ENCODE measurements at regions not wholly inside any gene's neighbourhood (a gene's known extent, or its start where the extent isn't known, plus 50 kb on each side); places are given as distances from the start of the nearest gene placed in this dataset.

DNA sequence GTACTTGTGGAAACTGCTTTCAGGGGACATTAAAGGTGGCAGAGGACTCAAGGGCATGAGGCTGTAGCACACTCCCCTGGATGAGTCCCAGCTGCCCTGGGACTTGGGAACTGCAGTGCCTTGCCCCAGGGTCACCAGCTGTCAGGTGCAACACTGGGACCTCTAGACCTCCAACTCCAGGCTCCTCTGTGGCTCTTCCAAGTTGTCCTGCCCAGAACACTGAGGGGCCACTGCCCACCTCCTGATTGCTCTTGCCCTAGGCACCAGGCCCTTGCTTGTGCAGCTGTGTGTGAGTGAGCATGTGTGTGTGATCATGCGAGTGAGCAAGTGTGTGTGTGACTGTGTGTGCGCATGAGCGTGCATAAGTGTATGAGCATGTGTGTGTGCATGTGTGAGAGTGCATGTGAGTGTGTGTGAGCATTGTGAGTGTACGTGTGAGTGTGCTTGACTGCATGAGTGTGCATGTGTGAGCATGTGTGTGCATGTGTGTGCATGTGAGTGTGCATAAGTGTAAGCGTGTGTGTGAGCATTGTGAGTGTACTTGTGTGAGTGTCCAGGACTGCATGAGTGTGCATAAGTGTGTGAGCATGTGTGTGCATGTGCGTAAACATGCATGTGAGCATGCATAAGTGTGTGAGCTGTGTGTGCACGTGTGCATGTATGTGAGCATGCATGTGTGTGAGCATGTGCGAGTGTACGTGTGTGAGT is 301.5 kb downstream of the NDUFA10 start:
- DNase-seq: no peak

GRCh38 chr2:239722760-239723470 is 302.2 kb downstream of the NDUFA10 start:
- DNase-seq: peak in 1 of 2 donors; percentile 14

DNA sequence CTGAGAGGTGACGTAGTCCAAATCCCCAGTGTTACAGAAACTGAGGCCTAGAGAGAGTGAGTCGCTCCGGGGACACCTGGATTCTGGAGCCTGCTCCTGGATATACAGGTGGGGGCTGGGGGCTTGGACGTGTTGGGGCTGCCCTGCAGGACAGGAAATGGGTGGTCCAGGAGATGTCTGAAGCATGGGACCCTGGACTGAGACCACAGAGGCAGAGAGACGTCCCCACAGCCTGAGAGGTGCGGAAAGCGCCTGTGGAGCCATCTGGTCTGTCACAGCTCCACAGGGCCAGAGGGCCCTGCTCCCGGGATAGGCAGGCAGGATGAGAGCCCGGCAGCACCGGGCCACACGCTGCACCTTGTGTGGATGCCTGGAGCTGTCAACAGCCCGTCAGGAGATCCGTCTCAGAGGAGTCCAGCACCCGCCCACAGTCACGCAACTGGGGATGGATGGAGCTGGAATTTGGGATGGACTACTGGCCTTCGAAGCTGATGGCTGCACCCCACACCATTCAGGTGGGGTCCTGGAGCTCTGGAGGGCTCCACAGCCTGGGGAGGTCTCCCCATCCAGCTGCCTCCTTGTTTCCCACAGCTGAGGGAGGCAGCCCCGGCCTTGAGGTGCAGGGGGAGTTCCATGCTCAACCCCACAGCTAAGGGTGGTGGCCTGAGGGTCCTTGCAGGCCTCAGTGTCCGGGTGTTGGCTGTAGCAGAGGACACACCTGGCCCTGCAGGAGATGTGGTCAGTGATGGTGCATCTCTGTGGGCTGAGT is 303.0 kb downstream of the NDUFA10 start:
- peak in 1 of 2 donors; percentile 6 for DNase-seq

- DNase-seq: peak in 1 of 2 donors; percentile 13
These were observed 303.6 kb downstream of the NDUFA10 start for GRCh38 chr2:239721531-239721930.

DNA sequence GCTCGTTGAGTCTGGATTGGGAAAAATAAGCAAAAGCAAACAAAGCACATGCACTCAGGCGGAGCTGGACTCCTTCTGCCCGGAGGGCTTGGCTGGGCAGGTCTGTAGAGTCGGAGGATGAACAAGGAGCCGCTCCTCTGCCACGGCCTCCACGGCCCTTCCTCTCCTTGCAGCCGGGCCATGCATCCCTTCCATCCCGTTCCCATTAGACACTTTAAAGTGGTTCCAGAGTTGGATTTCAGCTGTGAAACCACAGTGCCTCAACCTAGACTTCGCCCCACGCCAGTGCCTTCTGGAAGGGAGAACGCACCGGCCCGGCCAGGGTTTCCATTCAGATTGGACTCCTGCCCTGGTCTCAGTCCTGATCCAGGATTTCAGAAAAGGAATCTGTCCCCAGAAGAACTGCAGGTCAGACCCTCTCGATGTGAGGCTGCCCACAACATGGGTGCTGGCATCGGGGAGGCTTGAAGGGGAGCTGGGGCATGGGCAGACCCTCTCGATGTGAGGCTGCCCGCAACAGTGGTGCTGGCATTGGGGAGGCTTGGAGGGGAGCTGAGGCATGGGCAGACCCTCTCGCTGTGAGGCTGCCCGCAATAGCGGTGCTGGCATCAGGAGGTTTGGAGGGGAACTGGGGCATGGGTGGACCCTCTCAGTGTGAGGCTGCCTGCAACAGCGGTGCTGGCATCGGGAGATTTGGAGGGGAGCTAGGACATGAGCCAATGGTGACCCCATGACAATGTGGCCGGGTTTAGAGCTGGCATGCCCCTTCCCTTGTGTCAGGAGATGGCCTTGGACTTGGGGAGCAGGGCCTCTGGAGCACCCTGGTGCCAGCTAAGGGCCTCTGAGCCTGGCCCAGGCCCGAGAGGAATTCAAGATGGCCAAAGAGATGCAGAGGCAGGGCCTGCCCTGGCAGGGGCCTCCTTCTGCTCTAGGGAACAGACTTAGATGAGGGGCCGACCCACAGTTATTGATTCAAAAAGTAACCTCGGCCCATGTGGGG is 304.5 kb downstream of the NDUFA10 start:
- peak in 1 of 2 donors; percentile 14 for DNase-seq

- DNase-seq: peak in 1 of 2 donors; percentile 15
These were observed 305.3 kb downstream of the NDUFA10 start for GRCh38 chr2:239719791-239720360.

DNA sequence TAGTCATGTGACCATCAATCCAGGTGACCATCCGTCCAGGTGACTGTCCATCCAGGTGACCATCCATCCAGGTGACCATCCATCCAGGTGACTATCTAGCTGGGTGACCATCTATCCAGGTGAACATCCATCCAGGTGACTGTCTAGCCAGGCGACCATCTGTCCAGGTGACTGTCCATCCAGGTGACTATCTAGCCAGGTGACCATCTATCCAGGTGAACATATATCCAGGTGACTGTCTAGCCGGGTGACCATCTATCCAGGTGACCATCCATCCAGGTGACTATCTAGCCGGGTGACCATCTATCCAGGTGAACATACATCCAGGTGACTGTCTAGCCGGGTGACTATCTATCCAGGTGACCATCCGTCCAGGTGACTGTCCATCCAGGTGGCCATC is 306.2 kb downstream of the NDUFA10 start:
- peak in 1 of 2 donors; percentile 6 for DNase-seq

GRCh38 chr2:239717706-239718105 is 307.4 kb downstream of the NDUFA10 start:
- peak in 1 of 2 donors; percentile 6 for DNase-seq

GRCh38 chr2:239717319-239717675 is 307.8 kb downstream of the NDUFA10 start:
- DNase-seq: peak in 1 of 2 donors; percentile 13

GRCh38 chr2:239716536-239717318 is 308.4 kb downstream of the NDUFA10 start:
- DNase-seq: peak in 1 of 2 donors; percentile 6

- DNase-seq: peak in 1 of 2 donors; percentile 6
These were observed 309.1 kb downstream of the NDUFA10 start for GRCh38 chr2:239716009-239716408.

GRCh38 chr2:239715606-239716005 is 309.5 kb downstream of the NDUFA10 start:
- DNase-seq: peak in 1 of 2 donors; percentile 14

DNA sequence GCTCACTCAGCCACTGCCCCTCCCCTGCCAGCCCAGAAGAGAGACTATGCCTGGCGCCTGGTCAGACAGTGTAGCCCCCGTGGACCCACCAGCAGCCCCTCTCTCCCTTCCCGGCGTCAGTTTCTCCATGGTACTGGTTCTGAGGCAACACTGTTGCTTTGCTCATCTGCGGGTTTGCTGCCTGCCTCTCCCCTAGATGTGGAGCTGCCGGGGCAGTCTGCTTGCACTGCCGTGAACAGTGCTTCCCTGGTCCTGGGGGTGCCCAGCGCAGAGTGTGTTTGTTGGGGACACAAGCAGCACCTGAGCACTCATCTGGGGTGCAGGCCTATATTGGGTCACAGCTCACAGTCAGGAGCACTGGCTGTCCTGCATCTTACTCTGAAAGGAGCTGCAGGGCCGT is 309.9 kb downstream of the NDUFA10 start:
- DNase-seq: no peak

GRCh38 chr2:239714116-239714515 is 311.0 kb downstream of the NDUFA10 start:
- DNase-seq: no peak

DNA sequence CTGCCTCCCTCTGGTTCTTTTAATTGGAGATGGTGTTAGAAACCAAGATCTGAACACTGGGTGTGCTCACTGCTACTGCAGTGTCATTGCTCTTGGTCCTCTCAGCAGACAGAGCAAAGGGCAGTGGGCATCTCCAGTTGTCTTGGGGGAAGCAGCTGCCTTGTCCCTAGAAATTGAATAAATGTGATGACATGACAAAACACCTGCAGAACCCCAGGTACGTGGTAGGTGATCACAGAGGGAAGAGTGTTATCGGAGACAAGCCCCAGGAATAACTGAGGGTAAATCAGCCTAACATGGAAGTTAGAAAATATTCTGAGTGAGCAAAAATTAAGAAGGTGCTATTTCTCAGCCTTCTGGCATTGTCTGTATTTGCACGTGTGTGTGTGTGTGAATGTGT is 311.9 kb upstream of the HDAC4 start:
- no peak for DNase-seq

DNA sequence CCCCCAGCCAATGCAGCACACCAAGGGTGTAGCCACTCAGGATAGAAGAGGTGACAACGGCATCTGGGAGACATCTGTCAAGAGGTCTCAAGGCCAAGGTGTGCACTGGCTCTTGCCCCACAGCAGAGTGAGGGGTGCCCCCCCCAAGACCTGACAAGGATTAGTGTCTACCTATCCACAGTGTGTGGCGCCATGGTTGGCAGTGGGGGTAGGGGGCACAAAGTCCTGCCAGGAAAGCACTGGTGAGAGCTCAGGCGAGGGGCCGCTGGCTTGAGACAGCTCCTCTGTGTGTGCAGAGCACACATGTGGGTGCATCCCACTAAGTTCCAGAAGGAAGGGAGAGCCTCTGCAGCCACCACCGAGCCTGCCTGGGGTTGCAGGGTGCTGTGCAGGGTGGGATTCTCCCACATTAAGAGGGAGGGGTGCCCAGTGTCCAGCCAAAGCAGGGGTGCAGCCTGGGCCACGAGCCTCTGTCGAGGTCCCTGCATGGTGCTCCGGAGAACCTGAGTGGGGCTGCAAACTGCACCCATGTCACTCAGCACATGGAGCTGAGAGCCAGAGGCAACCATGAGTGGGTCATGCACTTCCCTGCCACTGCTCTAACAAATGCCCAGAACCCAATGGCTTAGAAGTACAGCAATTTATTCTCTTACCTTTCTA is 311.2 kb upstream of the HDAC4 start:
- no peak for DNase-seq

DNA sequence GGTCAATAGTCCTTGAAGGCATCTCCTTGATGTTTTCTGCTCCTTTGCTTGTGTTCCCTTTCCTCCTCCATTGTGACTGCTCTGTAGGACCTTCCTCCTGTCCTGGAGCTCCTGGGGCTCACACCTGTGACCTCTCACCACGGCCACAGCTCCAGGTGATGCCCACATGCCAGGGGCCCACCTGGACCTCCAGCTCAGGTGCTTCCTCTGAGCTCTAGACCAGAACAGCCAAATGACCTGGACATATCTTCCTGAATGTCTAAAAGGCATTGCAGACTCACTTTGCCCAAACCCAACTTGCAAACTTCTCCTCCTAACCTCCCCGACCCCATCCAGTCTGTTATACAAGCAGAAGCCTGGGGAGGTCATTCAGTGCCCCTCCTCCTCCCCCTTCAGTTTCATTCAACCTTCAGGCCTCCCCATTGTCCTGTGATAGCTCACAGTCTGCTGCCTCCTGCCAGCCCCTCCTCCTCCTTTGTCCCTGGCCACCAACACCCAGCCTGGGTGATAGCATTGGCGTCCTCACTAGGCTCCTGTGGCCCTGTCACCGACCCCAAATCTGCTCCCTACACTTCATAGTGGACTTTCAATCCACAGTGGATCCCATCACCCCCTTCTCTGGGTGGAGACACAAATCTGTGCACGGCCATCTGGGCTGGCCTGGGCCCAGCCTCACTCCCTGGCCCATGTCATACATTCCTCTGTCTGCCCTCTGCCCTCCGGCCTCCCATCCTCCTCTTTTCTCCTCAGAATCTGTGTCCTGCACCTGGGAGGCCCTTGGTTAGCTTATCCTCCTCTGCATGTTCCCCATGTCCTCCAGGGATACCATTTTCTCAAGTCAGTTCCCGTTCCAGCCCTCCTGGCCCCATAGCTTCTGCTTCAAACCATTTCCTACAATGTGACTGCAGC is 310.4 kb upstream of the HDAC4 start:
- no peak for DNase-seq

DNA sequence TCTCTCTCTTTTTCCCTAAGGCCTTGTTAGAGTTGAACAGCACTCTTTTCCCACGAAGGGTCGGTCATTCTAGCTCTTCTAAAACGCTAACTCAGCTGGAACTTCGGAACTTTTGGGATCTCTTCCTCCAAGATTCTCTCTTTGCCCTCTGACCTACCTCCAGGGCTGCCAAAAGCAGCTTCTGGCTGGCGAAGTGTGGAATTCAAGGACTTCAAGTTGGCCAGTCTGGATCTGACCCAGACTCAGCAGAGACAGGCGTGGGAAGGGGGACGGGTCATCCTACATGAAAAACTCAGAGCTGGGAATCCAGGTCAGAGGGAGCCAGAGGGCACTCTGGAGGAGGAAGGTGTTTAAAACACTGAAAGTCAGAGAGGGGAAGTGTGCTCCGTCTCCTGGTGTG is 305.5 kb upstream of the HDAC4 start:
- DNase-seq: peak in 1 of 2 donors; percentile 11

- peak in 1 of 2 donors; percentile 2 for DNase-seq
These were observed 303.9 kb upstream of the HDAC4 start for GRCh38 chr2:239704737-239705136.
